Central memory CD4-positive, alpha-beta T cell (primary cell): ENCODE measurements at regions not wholly inside any gene's neighbourhood (a gene's known extent, or its start where the extent isn't known, plus 50 kb on each side); places are given as distances from the start of the nearest gene placed in this dataset.
"Not testable (repeated sequence)": the region's sequence is repeated elsewhere in the genome, so short reads cannot be mapped to it uniquely, and the experiment has no call there.

ENCODE experiments used
- DNase-seq: peaks from one replicate; pipeline ENCODE4 v3.0.0; 2022

GRCh38 chr21:6428498-6429092 is 4092.8 kb upstream of the TPTE start:
- not testable (repeated sequence) for DNase-seq

- not testable (repeated sequence) for DNase-seq
Measured at GRCh38 chr21:6429924-6430323, 4091.5 kb upstream of the TPTE start.

GRCh38 chr21:6433149-6433548 is 4088.2 kb upstream of the TPTE start:
- not testable (repeated sequence) for DNase-seq

- not testable (repeated sequence) for DNase-seq
Measured at GRCh38 chr21:6436205-6436604, 4085.2 kb upstream of the TPTE start.

GRCh38 chr21:6436971-6437833 is 4084.2 kb upstream of the TPTE start:
- not testable (repeated sequence) for DNase-seq

- not testable (repeated sequence) for DNase-seq
Measured at GRCh38 chr21:6437834-6438187, 4083.6 kb upstream of the TPTE start.

- DNase-seq, result not testable (repeated sequence)
Measured at GRCh38 chr21:6439058-6439457, 4082.3 kb upstream of the TPTE start.

GRCh38 chr21:6454648-6455340 is 4066.6 kb upstream of the TPTE start:
- DNase-seq, result not testable (repeated sequence)

- not testable (repeated sequence) for DNase-seq
Measured at GRCh38 chr21:6456011-6456661, 4065.2 kb upstream of the TPTE start.

GRCh38 chr21:6459761-6460160 is 4061.6 kb upstream of the TPTE start:
- not testable (repeated sequence) for DNase-seq

- not testable (repeated sequence) for DNase-seq
Measured at GRCh38 chr21:6461358-6461757, 4060.0 kb upstream of the TPTE start.

GRCh38 chr21:6464419-6464818 is 4057.0 kb upstream of the TPTE start:
- not testable (repeated sequence) for DNase-seq

GRCh38 chr21:6466081-6466698 is 4055.2 kb upstream of the TPTE start:
- not testable (repeated sequence) for DNase-seq

- DNase-seq, result not testable (repeated sequence)
Measured at GRCh38 chr21:6466707-6467106, 4054.7 kb upstream of the TPTE start.

- not testable (repeated sequence) for DNase-seq
Measured at GRCh38 chr21:6467189-6467774, 4054.1 kb upstream of the TPTE start.

- DNase-seq, result not testable (repeated sequence)
Measured at GRCh38 chr21:6467907-6468306, 4053.5 kb upstream of the TPTE start.

GRCh38 chr21:6468331-6468860 is 4053.0 kb upstream of the TPTE start:
- DNase-seq, result not testable (repeated sequence)

GRCh38 chr21:6474250-6474968 is 4047.0 kb upstream of the TPTE start:
- not testable (repeated sequence) for DNase-seq

- not testable (repeated sequence) for DNase-seq
Measured at GRCh38 chr21:6481116-6481515, 4040.3 kb upstream of the TPTE start.

- DNase-seq, result not testable (repeated sequence)
Measured at GRCh38 chr21:6482616-6483015, 4038.8 kb upstream of the TPTE start.

- DNase-seq, result not testable (repeated sequence)
Measured at GRCh38 chr21:6483645-6484044, 4037.7 kb upstream of the TPTE start.
